ENCODE measurements at regions not wholly inside any gene's neighbourhood (a gene's known extent, or its start where the extent isn't known, plus 50 kb on each side); places are given as distances from the start of the nearest gene placed in this dataset.
"Not testable (repeated sequence)": the region's sequence is repeated elsewhere in the genome, so short reads cannot be mapped to it uniquely, and the experiment has no call there.

- ATAC-seq = no peak
Observed at GRCh38 chr6:2361195-2361594, 115.8 kb upstream of the GMDS start.

- no peak for ATAC-seq
Observed at GRCh38 chr6:2360716-2361115, 115.3 kb upstream of the GMDS start.

- ATAC-seq = no peak
Observed at GRCh38 chr6:2360126-2360525, 114.7 kb upstream of the GMDS start.

- ATAC-seq = no peak
Observed at GRCh38 chr6:2355150-2355549, 109.7 kb upstream of the GMDS start.

GRCh38 chr6:2354138-2354491 lies 108.7 kb upstream of the GMDS start:
- ATAC-seq = no peak

GRCh38 chr6:2353412-2354137 lies 108.2 kb upstream of the GMDS start:
- no peak for ATAC-seq

GRCh38 chr6:2351807-2352431 lies 106.5 kb upstream of the GMDS start:
- no peak for ATAC-seq

GRCh38 chr6:2351090-2351489 lies 105.7 kb upstream of the GMDS start:
- ATAC-seq = no peak

- no peak for ATAC-seq
Observed at GRCh38 chr6:2346078-2346477, 100.7 kb upstream of the GMDS start.

- no peak for ATAC-seq
Observed at GRCh38 chr6:2344319-2344905, 99.0 kb upstream of the GMDS start.

- no peak for ATAC-seq
Observed at GRCh38 chr6:2327591-2327990, 82.2 kb upstream of the GMDS start.

GRCh38 chr6:2324166-2324953 lies 79.0 kb upstream of the GMDS start:
- no peak for ATAC-seq

- ATAC-seq = not testable (repeated sequence)
Observed at GRCh38 chr6:2317498-2317897, 72.1 kb upstream of the GMDS start.

- ATAC-seq = no peak
Observed at GRCh38 chr6:2314641-2315040, 69.2 kb upstream of the GMDS start.

- ATAC-seq = no peak
Observed at GRCh38 chr6:2310042-2310441, 64.6 kb upstream of the GMDS start.

GRCh38 chr6:2309122-2309521 lies 63.7 kb upstream of the GMDS start:
- no peak for ATAC-seq

GRCh38 chr6:2307799-2308198 lies 62.4 kb upstream of the GMDS start:
- no peak for ATAC-seq

- ATAC-seq = no peak
Observed at GRCh38 chr6:2305951-2306350, 60.5 kb upstream of the GMDS start.

- ATAC-seq = not testable (repeated sequence)
Observed at GRCh38 chr6:2302482-2302881, 57.1 kb upstream of the GMDS start.

GRCh38 chr6:2296781-2297180 lies 51.4 kb upstream of the GMDS start:
- no peak for ATAC-seq

Data from activated CD4-positive, CD25-positive, alpha-beta regulatory T cell treated with anti-CD3 and anti-CD28 coated beads, Interleukin-2, amount 50 U/mL, for 24 hours (primary cell).